ENCODE measurements at regions not wholly inside any gene's neighbourhood (a gene's known extent, or its start where the extent isn't known, plus 50 kb on each side); places are given as distances from the start of the nearest gene placed in this dataset.

- no peak for TF ChIP-seq CTCF (IDR thresholded peaks at IDR 0.05)
- no peak for TF ChIP-seq POLR2AphosphoS5 (IDR thresholded peaks at IDR 0.05)
These were observed 133.9 kb upstream of the SSTR4 start for GRCh38 chr20:22901164-22901563.

Measured in sigmoid colon (tissue), 4 donors.